HG03558 (cell line): ENCODE measurements at regions not wholly inside any gene's neighbourhood (a gene's known extent, or its start where the extent isn't known, plus 50 kb on each side); places are given as distances from the start of the nearest gene placed in this dataset.
A peak's percentile ranks its signal among the peaks of the same experiment; 100 is the strongest.

Experiments
- ATAC-seq: cut with Tn5 transposase; IDR thresholded peaks from one replicate; pipeline ENCODE4 v1.9.1; 2021; ENCODE audit warnings: moderate number of reproducible peaks; ENCODE audit not compliant: unreplicated experiment; ENCODE audit errors: extremely low read depth

DNA sequence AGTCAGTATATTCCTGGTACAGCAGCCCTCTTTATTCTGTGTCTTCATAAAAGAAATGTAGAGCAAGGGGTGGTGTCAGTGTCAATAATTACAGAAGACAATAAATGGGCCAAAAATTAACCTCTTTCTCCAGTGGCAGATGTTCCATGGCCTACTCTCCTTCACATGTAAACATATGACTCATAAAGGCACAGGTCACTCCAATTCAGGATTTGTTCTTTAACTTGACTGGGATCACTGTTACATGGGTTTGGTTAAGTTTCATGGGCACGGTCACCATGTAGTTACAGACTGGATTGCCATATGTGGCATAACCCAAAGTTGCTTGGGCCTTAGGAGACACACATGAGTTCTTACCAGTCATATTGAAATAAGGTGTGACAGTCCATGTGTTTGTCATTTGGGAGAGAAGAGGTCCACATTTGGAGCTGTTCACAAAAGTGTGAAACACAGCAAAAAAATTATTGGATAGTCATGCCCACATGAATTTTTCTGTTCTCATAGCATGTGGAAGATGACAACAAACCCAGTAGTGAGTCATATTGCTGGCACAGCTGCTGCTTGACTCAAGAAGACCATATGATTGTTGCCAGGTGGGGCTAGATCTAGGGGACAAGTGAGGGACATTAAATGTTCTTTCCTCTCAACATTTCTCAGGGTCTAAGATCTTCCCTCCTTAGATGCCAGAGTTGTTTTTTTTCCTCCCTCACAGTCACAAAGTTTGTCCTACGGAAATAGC lies 68.1 kb upstream of the HTR2A start:
- no peak for ATAC-seq

DNA sequence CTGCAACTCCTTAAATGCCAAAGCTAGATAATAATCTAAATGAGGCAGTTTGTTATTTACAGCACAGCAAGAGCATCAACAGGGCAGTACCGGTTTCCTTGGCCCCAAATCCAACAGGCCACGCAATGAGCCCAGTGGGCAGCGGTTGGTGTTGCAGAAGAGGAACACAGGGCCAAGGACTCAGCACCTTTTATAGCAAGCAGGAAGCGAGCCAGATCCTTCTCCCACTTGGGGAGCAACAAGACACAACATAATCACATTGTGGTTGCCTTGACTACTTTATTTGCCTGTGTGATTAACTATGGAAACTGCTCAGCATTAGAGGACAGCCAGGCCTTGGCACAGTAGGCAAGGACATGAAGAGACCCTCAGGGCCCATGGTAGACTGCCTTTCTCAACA lies 67.1 kb upstream of the HTR2A start:
- no peak for ATAC-seq

DNA sequence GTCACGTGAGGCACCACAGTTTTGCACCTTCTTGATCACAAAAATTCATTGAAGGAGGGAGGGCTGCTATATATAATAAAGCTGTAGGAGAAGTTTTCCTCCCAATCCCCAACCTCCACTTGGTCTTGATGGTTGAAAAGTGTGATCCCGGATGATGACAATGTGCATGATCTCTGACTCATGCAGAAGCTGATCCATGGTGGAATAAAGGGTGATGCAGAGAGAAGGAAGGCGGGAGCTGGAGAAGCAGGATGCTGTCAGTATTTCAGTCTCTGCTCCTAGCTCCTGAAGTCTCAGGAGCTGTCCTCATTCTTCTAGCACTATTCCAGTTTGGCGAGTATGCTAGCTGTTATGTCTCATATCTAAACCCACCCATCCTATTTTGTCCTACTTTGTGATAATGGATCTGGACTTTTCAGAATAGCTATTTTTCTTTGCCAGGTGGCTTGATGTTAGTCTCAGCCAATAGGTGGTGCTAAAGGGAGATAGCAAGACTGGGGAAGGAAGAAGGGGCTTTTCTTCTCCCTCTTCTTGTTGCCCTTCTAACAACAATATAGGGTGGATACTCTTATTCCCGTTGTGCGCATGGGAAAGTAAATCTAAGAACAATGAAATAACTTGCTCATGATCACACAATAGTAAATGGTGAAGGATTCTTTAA lies 65.6 kb upstream of the HTR2A start:
- no peak for ATAC-seq

DNA sequence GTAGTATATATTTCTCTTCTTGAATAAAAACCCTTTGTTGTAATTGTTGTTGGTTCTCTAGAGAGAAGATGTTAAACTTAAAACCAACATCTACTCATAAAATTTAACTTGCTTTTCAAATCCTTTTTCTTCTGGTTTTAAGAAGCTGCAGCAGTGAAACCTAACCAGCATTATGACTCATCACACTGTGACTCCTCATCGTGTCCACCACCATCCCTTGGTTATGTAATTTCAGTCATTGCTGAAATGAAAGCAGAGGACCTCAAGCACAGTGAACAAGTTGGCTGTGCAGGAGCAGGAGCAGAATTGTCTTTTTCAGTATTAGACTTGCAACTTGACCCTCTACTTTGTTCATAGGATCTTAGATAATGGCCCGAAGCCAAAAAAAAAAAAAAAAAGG lies 64.9 kb upstream of the HTR2A start:
- ATAC-seq, result peak; percentile 98

DNA sequence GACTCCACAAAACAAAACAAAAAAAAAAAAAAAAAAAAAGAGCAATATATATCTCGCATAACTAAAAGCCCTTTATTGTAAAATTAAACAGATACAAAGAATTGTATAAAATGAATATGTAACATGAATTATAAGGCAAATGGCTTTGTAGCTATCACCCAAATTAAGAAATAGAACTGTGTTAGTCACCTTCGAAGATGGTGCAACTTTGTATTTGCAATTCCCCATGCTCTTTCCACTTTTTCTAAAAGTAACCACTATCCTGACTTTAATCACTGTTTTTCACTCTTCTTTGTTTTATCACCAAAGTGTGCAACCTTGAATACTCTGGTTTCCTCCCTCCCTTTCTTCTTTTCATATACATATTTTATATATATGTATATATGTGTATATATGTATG lies 57.1 kb upstream of the HTR2A start:
- no peak for ATAC-seq

DNA sequence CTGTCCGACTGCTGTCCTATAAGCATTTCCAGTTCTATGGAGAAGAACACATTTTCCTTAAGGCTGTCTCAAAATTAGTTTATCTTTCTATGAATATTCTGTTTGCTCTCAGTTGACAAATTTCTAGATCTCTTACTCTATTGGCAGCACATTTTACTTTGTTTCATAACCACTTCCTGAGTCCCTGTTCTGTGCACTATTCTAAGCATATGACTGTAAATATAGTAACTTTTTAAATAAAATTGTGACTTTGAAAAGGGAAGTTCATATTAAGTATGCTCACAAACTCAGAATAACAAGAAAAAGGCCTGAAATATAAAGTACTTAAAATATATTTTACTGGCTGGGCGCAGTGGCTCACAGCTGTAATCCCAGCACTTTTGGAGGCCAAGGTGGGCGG lies 56.5 kb upstream of the HTR2A start:
- no peak for ATAC-seq

DNA sequence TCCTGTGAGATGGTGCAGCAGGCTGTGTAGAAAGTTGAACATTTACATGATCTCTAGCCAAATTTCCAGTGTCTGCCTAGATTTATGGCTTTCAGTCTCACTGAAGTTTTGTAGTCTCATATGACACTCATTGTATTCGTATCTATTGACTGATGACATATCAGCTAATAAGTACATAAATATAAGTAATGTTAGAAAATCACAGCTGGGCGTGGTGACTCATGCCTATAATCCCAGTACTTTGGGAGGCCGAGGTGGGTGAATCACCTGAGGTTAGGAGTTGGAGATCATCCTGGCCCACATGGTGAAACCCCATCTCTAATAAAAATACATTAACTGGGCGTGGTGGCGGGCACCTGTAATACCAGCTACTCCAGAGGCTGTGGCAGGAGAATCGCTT lies 54.7 kb upstream of the HTR2A start:
- ATAC-seq, result no peak

DNA sequence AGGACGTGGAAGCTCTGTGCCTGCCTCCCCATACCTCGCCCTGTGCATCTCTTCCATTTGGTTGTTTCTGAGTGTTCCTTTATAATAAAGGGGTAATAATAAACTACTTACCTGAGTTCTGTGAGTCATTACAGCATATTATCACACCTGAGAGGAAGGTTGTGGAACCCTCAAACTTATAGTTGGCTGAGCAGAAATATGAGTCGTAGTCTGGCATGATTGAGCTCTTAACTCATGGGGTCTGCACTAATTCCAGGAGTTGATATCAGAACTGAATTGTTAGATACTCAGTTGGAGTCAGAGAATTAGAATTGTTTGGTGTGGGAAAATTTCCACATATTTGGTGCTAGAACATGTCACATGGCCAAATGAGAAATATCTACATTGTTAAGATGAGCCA lies 52.4 kb upstream of the HTR2A start:
- ATAC-seq, result no peak

DNA sequence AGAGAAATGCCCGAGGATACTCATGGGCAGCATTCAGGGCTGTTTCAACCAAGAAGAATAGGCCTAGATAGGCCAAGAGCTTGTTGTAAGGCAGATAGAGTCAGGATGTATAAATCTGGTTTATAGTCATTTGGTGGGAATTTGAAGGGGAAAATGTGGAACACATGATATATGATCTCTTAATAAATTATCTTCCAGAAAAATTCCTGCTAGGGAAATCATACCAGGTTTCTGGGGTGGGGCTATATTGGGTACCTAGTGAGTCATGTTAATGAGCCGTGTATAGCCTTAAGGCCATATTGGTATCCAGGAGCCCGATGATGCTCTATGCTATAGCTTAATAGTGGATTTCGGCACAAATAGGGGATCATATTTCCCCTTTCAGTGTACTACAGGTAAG lies 51.5 kb upstream of the HTR2A start:
- ATAC-seq, result no peak

DNA sequence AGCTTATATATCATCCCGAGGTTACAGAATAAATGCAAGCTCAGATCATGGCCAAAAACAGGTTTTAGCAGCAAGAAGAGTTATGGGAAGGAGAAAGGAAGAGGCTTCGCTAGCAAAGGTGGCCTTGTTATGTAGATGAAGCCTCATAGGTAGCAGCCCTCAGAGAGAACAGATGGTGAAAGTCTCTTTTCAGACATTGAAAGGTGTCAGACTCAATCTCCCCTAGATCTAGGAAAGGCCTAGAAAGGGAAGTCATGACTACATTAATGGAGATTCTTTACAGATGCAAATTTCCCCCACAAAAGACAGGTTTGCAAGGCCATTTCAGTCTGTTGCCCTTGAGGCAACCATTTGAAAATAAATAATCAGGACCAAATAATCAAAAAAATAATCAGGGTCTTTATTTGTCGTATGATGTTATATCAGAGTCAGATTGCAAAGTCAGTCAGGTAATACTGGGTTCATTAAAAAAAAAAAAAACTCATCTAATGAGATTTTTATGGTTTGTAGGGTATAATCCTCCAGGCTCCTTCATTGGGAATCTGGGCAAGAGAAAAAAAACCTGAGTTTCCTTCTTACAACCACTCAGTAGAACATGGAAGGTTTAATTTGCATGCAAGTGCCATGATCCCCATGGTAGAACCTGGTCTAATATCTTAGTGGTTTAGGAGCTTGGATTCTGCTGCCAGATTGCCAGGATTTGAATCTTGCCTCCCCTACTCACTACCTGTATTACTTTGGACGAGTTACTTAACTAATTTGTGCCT lies 50.8 kb upstream of the HTR2A start:
- ATAC-seq, result no peak
